ENCODE measurements at regions not wholly inside any gene's neighbourhood (a gene's known extent, or its start where the extent isn't known, plus 50 kb on each side); places are given as distances from the start of the nearest gene placed in this dataset.

DNA sequence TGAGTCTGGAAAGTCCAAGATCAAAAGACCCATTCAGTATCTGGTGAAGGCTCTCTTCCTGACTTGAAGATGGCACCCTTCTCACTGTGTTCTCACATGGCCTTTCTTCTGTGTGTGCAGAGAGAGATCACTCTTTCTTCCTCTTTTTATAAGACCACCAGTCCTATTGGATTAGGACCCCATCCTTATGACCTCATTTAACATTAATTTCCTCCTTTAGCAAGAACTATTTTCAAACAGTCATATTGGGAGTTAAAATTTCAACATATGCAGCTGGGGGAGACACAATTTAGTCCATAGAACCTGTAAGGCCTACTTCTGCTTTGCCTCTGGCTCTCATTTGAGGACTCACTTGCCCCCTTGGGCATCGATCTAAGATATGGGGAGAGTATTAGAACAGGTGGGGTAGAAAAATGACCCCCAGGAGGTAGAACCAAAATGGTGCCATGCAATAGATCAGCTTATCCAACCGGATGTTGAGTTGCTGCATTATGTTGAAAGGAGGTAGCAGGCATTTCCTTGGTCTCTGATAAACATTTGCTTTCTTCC, 78.4 kb upstream of the ATXN1 start:
- no peak for DNase-seq (ENCODE audit: low spot score)
- Mint-ChIP-seq H3K9me3 (ENCODE audit: low read depth) (no peaks in the 10 kb centered on the region), H3K27me3 (ENCODE audit: low read depth) (no peaks in the 10 kb centered on the region), H3K4me3 (ENCODE audit: unreplicated experiment) (no peak overlapping the region), H3K27ac (ENCODE audit: unreplicated experiment) (no peak overlapping the region), H3K36me3 (ENCODE audit: low read depth) (no peaks in the 10 kb centered on the region), H3K4me1 (ENCODE audit: low read depth) (peaks cover 35% of the 10 kb centered on the region)
- TF ChIP-seq CTCF (IDR thresholded peaks at IDR 0.05): no peak

- no peaks in the 10 kb centered on the region for H3K36me3 Mint-ChIP-seq (ENCODE audit: low read depth)
- TF ChIP-seq CTCF (IDR thresholded peaks at IDR 0.05): no peak
These were observed 76.1 kb upstream of the ATXN1 start for GRCh38 chr6:16837217-16837972.

DNA sequence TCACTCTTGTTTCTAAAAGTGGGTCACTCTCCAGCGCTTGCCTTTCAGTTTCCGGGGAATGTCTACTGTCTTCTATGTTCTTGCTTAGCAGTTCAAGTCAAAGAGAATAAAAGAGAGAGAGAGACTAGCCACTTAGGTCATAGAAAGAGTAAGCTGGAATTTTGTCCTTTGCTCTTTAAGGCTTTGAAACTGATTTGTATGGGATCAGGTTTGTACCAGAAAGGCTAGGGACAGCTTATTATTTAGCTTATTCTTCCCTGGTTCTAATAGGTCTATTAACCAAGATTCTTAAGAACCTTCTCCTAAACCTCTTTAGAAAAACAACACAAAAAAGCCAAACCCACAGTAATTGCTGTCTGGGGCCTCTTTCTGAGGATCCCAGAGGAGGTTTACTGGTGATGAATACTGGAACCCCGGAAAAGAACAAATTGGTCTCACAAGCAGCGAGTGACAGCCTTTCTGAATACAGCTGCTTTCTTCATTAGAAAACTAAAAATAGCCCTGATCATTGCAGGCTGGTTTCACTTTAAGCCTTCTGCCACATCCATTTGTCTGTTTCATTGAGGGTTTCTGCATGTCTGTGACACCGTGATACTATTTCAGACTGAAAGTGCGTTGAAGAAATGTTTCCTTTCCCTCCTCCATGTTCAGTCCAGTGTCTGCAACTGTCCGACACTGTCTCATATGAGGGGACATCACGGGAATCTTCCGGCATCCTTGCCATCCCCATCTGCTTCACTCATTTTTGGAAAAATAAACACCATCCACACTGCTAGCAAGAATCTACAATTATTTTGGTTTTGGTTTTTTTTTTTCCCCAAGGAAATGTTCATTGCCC, 75.1 kb upstream of the ATXN1 start:
- Mint-ChIP-seq H3K9me3 (ENCODE audit: low read depth) (no peaks in the 10 kb centered on the region), H3K36me3 (ENCODE audit: low read depth) (no peaks in the 10 kb centered on the region), H3K4me3 (ENCODE audit: unreplicated experiment) (peak overlapping the region; percentile 51), H3K27ac (ENCODE audit: unreplicated experiment) (peak overlapping the region; percentile 89), H3K4me1 (ENCODE audit: low read depth) (peaks cover 31% of the 10 kb centered on the region), H3K27me3 (ENCODE audit: low read depth) (no peaks in the 10 kb centered on the region)
- TF ChIP-seq CTCF (IDR thresholded peaks at IDR 0.05): no peak
- no peak for DNase-seq (ENCODE audit: low spot score)

More at GRCh38 chr6:16837217-16837972, 76.1 kb upstream of the ATXN1 start:
- no peak for DNase-seq (ENCODE audit: low spot score)
- Mint-ChIP-seq H3K27ac (ENCODE audit: unreplicated experiment) (no peak overlapping the region), H3K4me1 (ENCODE audit: low read depth) (peaks cover 32% of the 10 kb centered on the region), H3K4me3 (ENCODE audit: unreplicated experiment) (peak overlapping the region; percentile 51), H3K27me3 (ENCODE audit: low read depth) (no peaks in the 10 kb centered on the region), H3K9me3 (ENCODE audit: low read depth) (no peaks in the 10 kb centered on the region)

GRCh38 chr6:16834242-16834641, 73.0 kb upstream of the ATXN1 start:
- Mint-ChIP-seq H3K4me3 (ENCODE audit: unreplicated experiment) (no peak overlapping the region), H3K36me3 (ENCODE audit: low read depth) (no peaks in the 10 kb centered on the region), H3K27ac (ENCODE audit: unreplicated experiment) (no peak overlapping the region), H3K9me3 (ENCODE audit: low read depth) (no peaks in the 10 kb centered on the region), H3K4me1 (ENCODE audit: low read depth) (peaks cover 19% of the 10 kb centered on the region), H3K27me3 (ENCODE audit: low read depth) (no peaks in the 10 kb centered on the region)
- no peak for TF ChIP-seq CTCF (IDR thresholded peaks at IDR 0.05)
- no peak for DNase-seq (ENCODE audit: low spot score)

GRCh38 chr6:16832721-16833120, 71.5 kb upstream of the ATXN1 start:
- no peaks in the 10 kb centered on the region for H3K27me3 Mint-ChIP-seq (ENCODE audit: low read depth)
- no peak overlapping the region for H3K4me3 Mint-ChIP-seq (ENCODE audit: unreplicated experiment)
- no peak for DNase-seq (ENCODE audit: low spot score)
- H3K36me3 Mint-ChIP-seq (ENCODE audit: low read depth): no peaks in the 10 kb centered on the region
- no peak overlapping the region for H3K27ac Mint-ChIP-seq (ENCODE audit: unreplicated experiment)
- no peak for TF ChIP-seq CTCF (IDR thresholded peaks at IDR 0.05)
- no peaks in the 10 kb centered on the region for H3K9me3 Mint-ChIP-seq (ENCODE audit: low read depth)
- peaks cover 19% of the 10 kb centered on the region for H3K4me1 Mint-ChIP-seq (ENCODE audit: low read depth)

All from chondrocyte (in vitro differentiated cells).